ENCODE measurements at regions not wholly inside any gene's neighbourhood (a gene's known extent, or its start where the extent isn't known, plus 50 kb on each side); places are given as distances from the start of the nearest gene placed in this dataset.
"Not testable (repeated sequence)": the region's sequence is repeated elsewhere in the genome, so short reads cannot be mapped to it uniquely, and the experiment has no call there.

- not testable (repeated sequence) for DNase-seq
These were observed 822.1 kb downstream of the KCNMA1 start for GRCh38 chr10:76815505-76815904.

GRCh38 chr10:76811430-76811829 is 826.2 kb downstream of the KCNMA1 start:
- DNase-seq: no peak

- no peak for DNase-seq
These were observed 849.2 kb downstream of the KCNMA1 start for GRCh38 chr10:76788452-76788811.

GRCh38 chr10:76787746-76788451 is 849.7 kb downstream of the KCNMA1 start:
- DNase-seq: no peak

GRCh38 chr10:76786504-76787072 is 851.0 kb downstream of the KCNMA1 start:
- DNase-seq: no peak

- DNase-seq: no peak
These were observed 853.5 kb downstream of the KCNMA1 start for GRCh38 chr10:76784076-76784475.

GRCh38 chr10:76779796-76780301 is 857.8 kb downstream of the KCNMA1 start:
- no peak for DNase-seq

- peak in 20 of 58 donors; percentile 1 to 63 (median 10) for DNase-seq
These were observed 858.5 kb downstream of the KCNMA1 start for GRCh38 chr10:76778914-76779795.

- no peak for DNase-seq
These were observed 862.5 kb downstream of the KCNMA1 start for GRCh38 chr10:76774987-76775603.

- DNase-seq: no peak
These were observed 868.0 kb downstream of the KCNMA1 start for GRCh38 chr10:76769582-76769981.

GRCh38 chr10:76769161-76769560 is 868.4 kb downstream of the KCNMA1 start:
- DNase-seq: no peak

- DNase-seq: no peak
These were observed 870.9 kb downstream of the KCNMA1 start for GRCh38 chr10:76766682-76767081.

- not testable (repeated sequence) for DNase-seq
These were observed 872.7 kb downstream of the KCNMA1 start for GRCh38 chr10:76764921-76765320.

- DNase-seq: no peak
These were observed 873.4 kb downstream of the KCNMA1 start for GRCh38 chr10:76764177-76764576.

- DNase-seq: no peak
These were observed 874.2 kb downstream of the KCNMA1 start for GRCh38 chr10:76763376-76763775.

- DNase-seq: no peak
These were observed 877.9 kb downstream of the KCNMA1 start for GRCh38 chr10:76759681-76760080.

- no peak for DNase-seq
These were observed 894.4 kb downstream of the KCNMA1 start for GRCh38 chr10:76743169-76743568.

- DNase-seq: no peak
These were observed 897.1 kb downstream of the KCNMA1 start for GRCh38 chr10:76740514-76740913.

- DNase-seq: peak in 13 of 58 donors; percentile 3 to 80 (median 23)
These were observed 898.6 kb downstream of the KCNMA1 start for GRCh38 chr10:76738991-76739390.

- DNase-seq: no peak
These were observed 900.6 kb downstream of the KCNMA1 start for GRCh38 chr10:76736815-76737618.

- DNase-seq: no peak
These were observed 901.2 kb downstream of the KCNMA1 start for GRCh38 chr10:76736392-76736791.

Data from anterior cingulate cortex (tissue), 58 donors.